SK-N-SH treated with all-trans-retinoic acid at 6 μM for 48 hours (cell line): ENCODE measurements at regions not wholly inside any gene's neighbourhood (a gene's known extent, or its start where the extent isn't known, plus 50 kb on each side); places are given as distances from the start of the nearest gene placed in this dataset.

Experiments
- ATAC-seq: fragments of 200-7000 bp; cut with Tn5 transposase; 3 replicates; pipeline ENCODE4 v1.9.1; 2020; ENCODE audit warnings: mild to moderate bottlenecking, moderate library complexity
- ARNTL ChIP-seq: fragments of 450-650 bp; formaldehyde crosslinking; IDR thresholded peaks from 2 replicates; pipeline ENCODE4 v1.5.0; 2020; ENCODE audit warnings: low read depth, mild to moderate bottlenecking, moderate library complexity, borderline replicate concordance
- BACH2 ChIP-seq: fragments of 250-450 bp; sonication (Bioruptor Pico); IDR thresholded peaks from 2 replicates; pipeline ENCODE4 v1.9.0; 2021; ENCODE audit warnings: mild to moderate bottlenecking, borderline replicate concordance
- CREB5 ChIP-seq: fragments of 250-450 bp; sonication (Bioruptor Pico); IDR thresholded peaks from 2 replicates; pipeline ENCODE4 v1.5.1; 2020; ENCODE audit warnings: low read depth, mild to moderate bottlenecking, moderate library complexity
- CSDC2 ChIP-seq: fragments of 250-450 bp; sonication (Bioruptor Pico); IDR thresholded peaks from 2 replicates; pipeline ENCODE4 v1.5.0; 2020; ENCODE audit warnings: mild to moderate bottlenecking, moderate library complexity
- CSRNP3 ChIP-seq: fragments of 250-450 bp; sonication (Bioruptor Pico); IDR thresholded peaks from 2 replicates; pipeline ENCODE4 v1.5.1; 2021; ENCODE audit warnings: mild to moderate bottlenecking, moderate library complexity
- ESRRG ChIP-seq: fragments of 250-450 bp; sonication (Bioruptor Pico); IDR thresholded peaks from 2 replicates; pipeline ENCODE4 v1.6.1; 2021; ENCODE audit warnings: mild to moderate bottlenecking
- GLIS3 ChIP-seq: fragments of 250-450 bp; sonication (Bioruptor Pico); IDR thresholded peaks from 2 replicates; pipeline ENCODE4 v1.5.0; 2020; ENCODE audit warnings: mild to moderate bottlenecking, moderate library complexity
- ISL1 ChIP-seq: fragments of 250-450 bp; sonication (Bioruptor Pico); IDR thresholded peaks from 2 replicates; pipeline ENCODE4 v2.1.2; 2022; ENCODE audit warnings: mild to moderate bottlenecking, moderate library complexity
- OSR1 ChIP-seq: fragments of 250-450 bp; sonication (Bioruptor Pico); IDR thresholded peaks from 2 replicates; pipeline ENCODE4 v1.8.0; 2022; ENCODE audit warnings: moderate library complexity, mild to moderate bottlenecking, inconsistent platforms
- PATZ1 ChIP-seq: fragments of 250-450 bp; sonication (Bioruptor Pico); IDR thresholded peaks from 2 replicates; pipeline ENCODE4 v1.8.0; 2020; ENCODE audit warnings: mild to moderate bottlenecking, moderate library complexity, borderline replicate concordance
- POU6F1 ChIP-seq: fragments of 250-450 bp; sonication (Bioruptor Pico); IDR thresholded peaks from 2 replicates; pipeline ENCODE4 v1.8.0; 2021; ENCODE audit warnings: low read depth, mild to moderate bottlenecking, moderate library complexity, borderline replicate concordance
- PPARA ChIP-seq: fragments of 250-450 bp; sonication (Bioruptor Pico); IDR thresholded peaks from 2 replicates; pipeline ENCODE4 v1.5.0; 2020; ENCODE audit warnings: mild to moderate bottlenecking, borderline replicate concordance
- RARB ChIP-seq: fragments of 250-450 bp; sonication (Bioruptor Pico); IDR thresholded peaks from 2 replicates; pipeline ENCODE4 v1.8.0; 2021; ENCODE audit warnings: mild to moderate bottlenecking, moderate library complexity
- SNAI2 ChIP-seq: fragments of 250-450 bp; sonication (Bioruptor Pico); IDR thresholded peaks from 2 replicates; pipeline ENCODE4 v1.5.0; 2020; ENCODE audit warnings: mild to moderate bottlenecking, moderate library complexity
- TCF4 ChIP-seq: fragments of 250-450 bp; sonication (Bioruptor Pico); IDR thresholded peaks from 2 replicates; pipeline ENCODE4 v1.8.0; 2021; ENCODE audit warnings: mild to moderate bottlenecking, moderate library complexity, borderline replicate concordance
- TOX ChIP-seq: fragments of 250-450 bp; sonication (Bioruptor Pico); IDR thresholded peaks from 2 replicates; pipeline ENCODE4 v1.8.0; 2021; ENCODE audit warnings: mild to moderate bottlenecking, moderate library complexity, borderline replicate concordance
- TSHZ2 ChIP-seq: fragments of 250-450 bp; sonication (Bioruptor Pico); IDR thresholded peaks from 2 replicates; pipeline ENCODE4 v1.5.0; 2020; ENCODE audit warnings: mild to moderate bottlenecking, moderate library complexity
- ZC3H10 ChIP-seq: fragments of 250-450 bp; sonication (Bioruptor Pico); IDR thresholded peaks from 2 replicates; pipeline ENCODE4 v1.5.1; 2021; ENCODE audit warnings: mild to moderate bottlenecking, moderate library complexity
- ZFP3 ChIP-seq: fragments of 250-450 bp; sonication (Bioruptor Pico); IDR thresholded peaks from 2 replicates; pipeline ENCODE4 v1.5.0; 2020; ENCODE audit warnings: mild to moderate bottlenecking, moderate library complexity
- ZFP30 ChIP-seq: fragments of 450-650 bp; formaldehyde crosslinking; IDR thresholded peaks from 2 replicates; pipeline ENCODE4 v1.5.0; 2022; ENCODE audit warnings: mild to moderate bottlenecking, moderate library complexity
- ZNF565 ChIP-seq: fragments of 450-650 bp; formaldehyde crosslinking; conservative IDR thresholded peaks from 2 replicates; pipeline ENCODE4 v1.5.0; 2020; ENCODE audit warnings: low read depth, mild to moderate bottlenecking, moderate library complexity
- ZNF70 ChIP-seq: fragments of 450-650 bp; formaldehyde crosslinking; IDR thresholded peaks from 2 replicates; pipeline ENCODE4 v1.5.0; 2020; ENCODE audit warnings: mild to moderate bottlenecking, moderate library complexity
- ZNF8 ChIP-seq: fragments of 450-650 bp; formaldehyde crosslinking; IDR thresholded peaks from 2 replicates; pipeline ENCODE4 v1.5.0; 2020; ENCODE audit warnings: mild to moderate bottlenecking, moderate library complexity

GRCh38 chr1:79441238-79441637 lies 434.7 kb upstream of the ADGRL4 start:
- TF ChIP-seq POU6F1 (no peak), ARNTL (no peak), CSRNP3 (no peak), SNAI2 (CRISPR knock-in tag) (no peak), ISL1 (CRISPR knock-in tag) (no peak), PATZ1 (no peak), TOX (CRISPR knock-in tag) (no peak), ZNF8 (CRISPR knock-in tag) (no peak), TCF4 (CRISPR knock-in tag) (no peak), ZFP3 (CRISPR knock-in tag) (no peak), CSDC2 (CRISPR knock-in tag) (no peak), ZC3H10 (CRISPR knock-in tag) (no peak), ZNF70 (CRISPR knock-in tag) (no peak), CREB5 (CRISPR knock-in tag) (no peak), ZFP30 (CRISPR knock-in tag) (no peak), GLIS3 (no peak), OSR1 (CRISPR knock-in tag) (no peak), ZNF565 (no peak)
- TF ChIP-seq, all 23 proteins: peak for 0
- no peak for ATAC-seq

GRCh38 chr1:79437540-79437939 lies 431.0 kb upstream of the ADGRL4 start:
- no peak for ATAC-seq
- no peak for TF ChIP-seq PATZ1
- no peak for TF ChIP-seq GLIS3
- TF ChIP-seq TCF4 (CRISPR knock-in tag): no peak
- TF ChIP-seq TSHZ2 (CRISPR knock-in tag): no peak
- TF ChIP-seq POU6F1: no peak
- no peak for TF ChIP-seq ZFP3 (CRISPR knock-in tag)
- TF ChIP-seq PPARA (CRISPR knock-in tag): no peak
- no peak for TF ChIP-seq SNAI2 (CRISPR knock-in tag)
- TF ChIP-seq ZNF70 (CRISPR knock-in tag): no peak
- TF ChIP-seq BACH2 (CRISPR knock-in tag): no peak
- no peak for TF ChIP-seq CREB5 (CRISPR knock-in tag)
- no peak for TF ChIP-seq ESRRG (CRISPR knock-in tag)
- no peak for TF ChIP-seq RARB (CRISPR knock-in tag)
- TF ChIP-seq CSDC2 (CRISPR knock-in tag): no peak
- no peak for TF ChIP-seq ISL1 (CRISPR knock-in tag)
- TF ChIP-seq OSR1 (CRISPR knock-in tag): no peak
- no peak for TF ChIP-seq ZFP30 (CRISPR knock-in tag)
- TF ChIP-seq, all 23 proteins: peak for 0
